Neuronal stem cell (in vitro differentiated cells): ENCODE measurements at regions not wholly inside any gene's neighbourhood (a gene's known extent, or its start where the extent isn't known, plus 50 kb on each side); places are given as distances from the start of the nearest gene placed in this dataset.
A peak's percentile ranks its signal among the peaks of the same experiment; 100 is the strongest.

Experiments used
- DNase-seq: peaks from one replicate; pipeline ENCODE4 v3.0.0-alpha.2; 2013; ENCODE audit warnings: low spot score
- H2AFZ ChIP-seq: one replicate; pipeline ENCODE4 v1.6.1; 2013; ENCODE audit warnings: mild to moderate bottlenecking, low read length, inconsistent platforms
- H2AK5ac ChIP-seq: 2 replicates; pipeline ENCODE4 v1.6.1; 2013; ENCODE audit warnings: low read depth, mild to moderate bottlenecking, inconsistent platforms, low read length, moderate library complexity, mixed read lengths
- H2BK120ac ChIP-seq: 2 replicates; pipeline ENCODE4 v1.6.1; 2013; ENCODE audit warnings: low read depth, mild to moderate bottlenecking, inconsistent platforms, low read length, moderate library complexity, mixed read lengths
- H2BK12ac ChIP-seq: one replicate; pipeline ENCODE4 v1.6.1; 2013; ENCODE audit warnings: low read length, inconsistent platforms
- H2BK15ac ChIP-seq: 2 replicates; pipeline ENCODE4 v1.6.1; 2013; ENCODE audit warnings: mild to moderate bottlenecking, low read length, inconsistent platforms, mixed read lengths
- H2BK5ac ChIP-seq: one replicate; pipeline ENCODE4 v1.6.1; 2013; ENCODE audit warnings: inconsistent platforms, mild to moderate bottlenecking, low read length, moderate library complexity
- H3K14ac ChIP-seq: one replicate; pipeline ENCODE4 v1.6.1; 2013; ENCODE audit warnings: low read length, inconsistent platforms
- H3K18ac ChIP-seq: 2 replicates; pipeline ENCODE4 v1.6.1; 2013; ENCODE audit warnings: low read length, inconsistent platforms
- H3K23ac ChIP-seq: 2 replicates; pipeline ENCODE4 v1.6.1; 2013; ENCODE audit warnings: low read depth, mild to moderate bottlenecking, mixed read lengths, low read length, inconsistent platforms; ENCODE audit not compliant: poor library complexity
- H3K27ac ChIP-seq: replicated peaks from 3 replicates; pipeline ENCODE4 v1.5.1; 2013; ENCODE audit warnings: low read length, inconsistent platforms
- H3K27me3 ChIP-seq, 3 experiments: 2 replicates each; pipeline ENCODE4 v1.6.1; 2013; ENCODE audit warnings: low read length in 3 of 3, mild to moderate bottlenecking in 2 of 3, inconsistent platforms in 1 of 3, low read depth in 1 of 3, mixed read lengths in 1 of 3, moderate library complexity in 1 of 3; ENCODE audit not compliant: control insufficient read depth in 3 of 3, insufficient read depth in 3 of 3
- H3K36me3 ChIP-seq, 2 donors: replicated peaks in 1 of 2; 2 replicates each; pipeline ENCODE4 v1.6.1; 2013; ENCODE audit warnings: low read length in 2 of 2; ENCODE audit not compliant: control insufficient read depth in 2 of 2, insufficient read depth in 2 of 2
- H3K4ac ChIP-seq: 2 replicates; pipeline ENCODE4 v1.6.1; 2013; ENCODE audit warnings: inconsistent platforms, mild to moderate bottlenecking, low read length, moderate library complexity
- H3K4me1 ChIP-seq, 2 donors: 1 replicate in 1 of 2; 2 replicates in 1 of 2; pipeline ENCODE4 v1.6.1; 2013; ENCODE audit warnings: low read length in 2 of 2, low read depth in 1 of 2; ENCODE audit not compliant: control insufficient read depth in 2 of 2, insufficient read depth in 1 of 2
- H3K4me2 ChIP-seq: one replicate; pipeline ENCODE4 v1.6.1; 2013; ENCODE audit warnings: mild to moderate bottlenecking, low read length, inconsistent platforms; ENCODE audit not compliant: insufficient read depth, poor library complexity, severe bottlenecking
- H3K4me3 ChIP-seq, 2 donors: 2 replicates each; pipeline ENCODE4 v1.5.1; 2013; ENCODE audit warnings: low read length in 2 of 2, mild to moderate bottlenecking in 2 of 2, inconsistent platforms in 1 of 2, moderate library complexity in 1 of 2
- H3K79me1 ChIP-seq: one replicate; pipeline ENCODE4 v1.6.1; 2013; ENCODE audit warnings: low read depth, mild to moderate bottlenecking, inconsistent platforms, low read length, moderate library complexity
- H3K9ac ChIP-seq: one replicate; pipeline ENCODE4 v1.6.1; 2013; ENCODE audit warnings: mild to moderate bottlenecking, low read depth, low read length, inconsistent platforms; ENCODE audit not compliant: poor library complexity
- H3K9me3 ChIP-seq, 2 donors: replicated peaks in 1 of 2; 2 replicates each; pipeline versions ENCODE3 to v1.6.1; 2013; ENCODE audit warnings: low read length in 2 of 2, mild to moderate bottlenecking in 2 of 2, inconsistent platforms in 1 of 2, low read depth in 1 of 2, mixed read lengths in 1 of 2, moderate library complexity in 1 of 2; ENCODE audit not compliant: control insufficient read depth in 2 of 2, insufficient read depth in 1 of 2
- H4K8ac ChIP-seq: one replicate; pipeline ENCODE4 v1.6.1; 2013; ENCODE audit warnings: low read depth, mild to moderate bottlenecking, inconsistent platforms, low read length, moderate library complexity
- H4K91ac ChIP-seq: one replicate; pipeline ENCODE4 v1.6.1; 2013; ENCODE audit warnings: low read length, low read depth, mild to moderate bottlenecking, inconsistent platforms; ENCODE audit not compliant: poor library complexity
- WGBS, 2 donors: extraction: QIAGEN DNeasy Blood & Tissue Kit; methylation state at CpG; one replicate each; pipeline ENCODE4 v1.1.7; 2013; ENCODE audit warnings: missing lambda C conversion rate in 2 of 2, mixed read lengths in 1 of 2; ENCODE audit not compliant: insufficient read length in 2 of 2, insufficient replicate concordance in 1 of 2; ENCODE audit errors: extremely low coverage in 2 of 2; 5-methylcytosine and 5-hydroxymethylcytosine counted together

- no peak overlapping the region for H3K27ac ChIP-seq
- H3K18ac ChIP-seq: no peak overlapping the region
- H3K79me1 ChIP-seq: no peaks in the 10 kb centered on the region
- H3K4me2 ChIP-seq: no peak overlapping the region
- peak overlapping the region; percentile 74 for H3K23ac ChIP-seq
- no peak overlapping the region for H2AFZ ChIP-seq
- H2BK15ac ChIP-seq: peak overlapping the region; percentile 77
- no peak overlapping the region for H2BK120ac ChIP-seq
- H3K9ac ChIP-seq: peak overlapping the region; percentile 14
- H3K4me3 ChIP-seq: no peak overlapping the region
- H2BK5ac ChIP-seq: no peak overlapping the region
- H3K14ac ChIP-seq: peak overlapping the region; percentile 86
- no peak overlapping the region for H2BK12ac ChIP-seq
- no peak overlapping the region for H4K91ac ChIP-seq
- H2AK5ac ChIP-seq: no peak overlapping the region
- H4K8ac ChIP-seq: no peak overlapping the region
- no peaks in the 10 kb centered on the region for H3K9me3 ChIP-seq
- DNase-seq: no peak
- H3K36me3 ChIP-seq: no peaks in the 10 kb centered on the region
- H3K4me1 ChIP-seq: no peaks in the 10 kb centered on the region
- H3K4ac ChIP-seq: no peak overlapping the region
- peaks cover 0 to 5% (median 0%) of the 10 kb centered on the region in 3 experiments for H3K27me3 ChIP-seq
- no CpG with 5 or more reads among the region's 4 CpGs for WGBS, 2 donors
Measured at GRCh38 chr17:74043976-74044375, 159.5 kb upstream of the RPL38 start.

GRCh38 chr17:74045608-74046280 lies 157.7 kb upstream of the RPL38 start:
- no peak overlapping the region for H2BK12ac ChIP-seq
- H3K36me3 ChIP-seq: no peaks in the 10 kb centered on the region
- no peak overlapping the region for H2AK5ac ChIP-seq
- peak overlapping the region; percentile 39 for H3K23ac ChIP-seq
- H2BK5ac ChIP-seq: no peak overlapping the region
- no peak overlapping the region for H3K27ac ChIP-seq
- H4K8ac ChIP-seq: no peak overlapping the region
- H3K27me3 ChIP-seq: peaks cover 0 to 13% (median 0%) of the 10 kb centered on the region in 3 experiments
- H3K4me3 ChIP-seq: no peak overlapping the region
- no peaks in the 10 kb centered on the region for H3K9me3 ChIP-seq
- H3K79me1 ChIP-seq: no peaks in the 10 kb centered on the region
- no peak overlapping the region for H3K4ac ChIP-seq
- no peak for DNase-seq
- no peak overlapping the region for H3K14ac ChIP-seq
- no peak overlapping the region for H3K9ac ChIP-seq
- peak overlapping the region; percentile 57 for H3K18ac ChIP-seq
- H2BK15ac ChIP-seq: no peak overlapping the region
- no peak overlapping the region for H2BK120ac ChIP-seq
- no peak overlapping the region for H2AFZ ChIP-seq
- no CpG with 5 or more reads among the region's 16 CpGs for WGBS, 2 donors
- peaks cover 0 to 3% of the 10 kb centered on the region in 2 donors for H3K4me1 ChIP-seq
- no peak overlapping the region for H3K4me2 ChIP-seq
- no peak overlapping the region for H4K91ac ChIP-seq

- WGBS, 2 donors: no CpG with 5 or more reads among the region's 15 CpGs
- no peaks in the 10 kb centered on the region for H3K9me3 ChIP-seq
- peaks cover 0 to 24% (median 0%) of the 10 kb centered on the region in 3 experiments for H3K27me3 ChIP-seq
- H3K9ac ChIP-seq: no peak overlapping the region
- H3K4me1 ChIP-seq: peaks cover 0 to 4% of the 10 kb centered on the region in 2 donors
- no peak overlapping the region for H3K27ac ChIP-seq
- H3K4ac ChIP-seq: no peak overlapping the region
- peak overlapping the region; percentile 30 for H3K18ac ChIP-seq
- H3K4me2 ChIP-seq: no peak overlapping the region
- H4K91ac ChIP-seq: no peak overlapping the region
- no peak overlapping the region for H3K23ac ChIP-seq
- no peaks in the 10 kb centered on the region for H3K79me1 ChIP-seq
- H2AK5ac ChIP-seq: no peak overlapping the region
- H2BK5ac ChIP-seq: no peak overlapping the region
- H4K8ac ChIP-seq: no peak overlapping the region
- H3K14ac ChIP-seq: no peak overlapping the region
- H2AFZ ChIP-seq: no peak overlapping the region
- H3K36me3 ChIP-seq: no peaks in the 10 kb centered on the region
- no peak overlapping the region for H2BK15ac ChIP-seq
- H3K4me3 ChIP-seq: no peak overlapping the region
- no peak overlapping the region for H2BK12ac ChIP-seq
- DNase-seq: no peak
- H2BK120ac ChIP-seq: no peak overlapping the region
Measured at GRCh38 chr17:74049167-74049966, 154.1 kb upstream of the RPL38 start.

GRCh38 chr17:74049967-74050458 lies 153.5 kb upstream of the RPL38 start:
- no peak overlapping the region for H2BK120ac ChIP-seq
- H3K27ac ChIP-seq: no peak overlapping the region
- no peaks in the 10 kb centered on the region for H3K79me1 ChIP-seq
- H3K4me3 ChIP-seq: no peak overlapping the region
- H2BK15ac ChIP-seq: no peak overlapping the region
- H3K9ac ChIP-seq: no peak overlapping the region
- no peak for DNase-seq
- no peak overlapping the region for H2BK5ac ChIP-seq
- no peak overlapping the region for H3K14ac ChIP-seq
- H3K23ac ChIP-seq: no peak overlapping the region
- H3K4ac ChIP-seq: no peak overlapping the region
- H3K4me2 ChIP-seq: no peak overlapping the region
- no peak overlapping the region for H2AFZ ChIP-seq
- H3K9me3 ChIP-seq: no peaks in the 10 kb centered on the region
- H3K36me3 ChIP-seq: no peaks in the 10 kb centered on the region
- H3K27me3 ChIP-seq: peaks cover 0 to 24% (median 0%) of the 10 kb centered on the region in 3 experiments
- H2AK5ac ChIP-seq: no peak overlapping the region
- H4K8ac ChIP-seq: no peak overlapping the region
- peak overlapping the region; percentile 16 for H3K18ac ChIP-seq
- H4K91ac ChIP-seq: no peak overlapping the region
- peaks cover 0 to 4% of the 10 kb centered on the region in 2 donors for H3K4me1 ChIP-seq
- no peak overlapping the region for H2BK12ac ChIP-seq
- no CpG with 5 or more reads among the region's 10 CpGs for WGBS, 2 donors
